GOT3 (cell line): ENCODE measurements at regions not wholly inside any gene's neighbourhood (a gene's known extent, or its start where the extent isn't known, plus 50 kb on each side); places are given as distances from the start of the nearest gene placed in this dataset.

Experiments used
- DNase-seq: peaks from one replicate; lab custom pipeline; 2025; ENCODE audit warnings: mixed read lengths; lab: John Stamatoyannopoulos, UW

GRCh38 chr2:3062476-3063260, 314.9 kb downstream of the EIPR1 start:
- no peak for DNase-seq

DNA sequence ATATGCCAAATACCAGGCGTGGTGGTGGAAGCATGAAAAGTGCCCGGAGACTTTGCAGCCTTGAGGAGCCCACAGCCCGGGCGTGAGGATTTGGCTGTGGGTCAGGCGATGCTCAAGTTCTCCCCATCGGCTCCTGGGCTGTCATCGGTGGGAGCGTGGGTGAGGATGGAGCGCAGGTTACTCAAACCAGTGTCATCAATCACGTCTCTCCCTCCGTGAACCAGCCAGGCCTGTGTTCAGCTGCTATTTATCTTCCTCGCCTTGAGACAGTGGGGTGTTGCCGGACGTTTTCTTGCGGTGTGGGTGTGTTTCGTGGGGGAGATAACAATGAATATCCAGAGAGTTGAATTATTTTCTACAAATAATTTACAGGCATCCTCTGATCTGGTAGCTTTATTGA, 317.6 kb downstream of the EIPR1 start:
- DNase-seq: no peak

DNA sequence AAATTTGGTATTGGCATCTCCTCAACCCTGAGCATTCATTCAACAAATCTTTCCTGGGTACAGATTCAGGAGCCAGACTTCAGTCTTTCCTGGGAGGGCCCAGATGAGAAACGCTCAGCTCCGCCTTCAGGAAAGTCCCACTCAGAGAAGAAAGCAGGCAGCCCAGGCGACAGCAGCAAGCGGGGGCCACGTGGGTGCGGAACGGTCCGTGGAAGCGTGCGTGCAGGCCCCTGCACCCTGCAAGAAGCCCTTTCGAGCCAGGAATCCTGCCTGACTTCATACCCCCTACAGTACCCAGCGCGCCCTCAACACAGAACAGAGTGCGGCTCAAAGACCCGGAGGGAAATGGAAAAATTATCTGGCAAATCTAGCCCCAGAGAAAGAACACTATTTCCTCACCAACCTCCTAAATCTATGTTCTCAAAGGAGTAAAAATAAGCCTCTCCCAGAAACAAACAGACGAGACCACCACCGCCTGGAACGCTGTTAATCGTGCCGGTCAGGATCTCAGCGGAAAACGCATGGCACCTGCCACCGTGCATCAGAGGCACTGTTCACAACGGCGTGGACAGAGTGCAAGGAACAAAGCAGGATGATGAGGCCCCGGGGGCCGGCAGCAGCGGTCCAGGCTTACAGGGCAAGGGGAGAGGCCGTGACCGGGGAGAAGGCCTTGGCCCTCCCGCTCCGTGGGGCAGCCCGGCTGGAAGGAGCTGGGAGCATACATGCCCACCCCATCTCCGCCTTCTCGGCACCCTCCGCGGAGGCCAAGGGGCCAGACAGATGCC, 318.3 kb downstream of the EIPR1 start:
- DNase-seq: no peak

- no peak for DNase-seq
Observed at GRCh38 chr2:3054066-3054465, 323.6 kb downstream of the EIPR1 start.

- no peak for DNase-seq
Observed at GRCh38 chr2:3051266-3051665, 326.4 kb downstream of the EIPR1 start.

DNA sequence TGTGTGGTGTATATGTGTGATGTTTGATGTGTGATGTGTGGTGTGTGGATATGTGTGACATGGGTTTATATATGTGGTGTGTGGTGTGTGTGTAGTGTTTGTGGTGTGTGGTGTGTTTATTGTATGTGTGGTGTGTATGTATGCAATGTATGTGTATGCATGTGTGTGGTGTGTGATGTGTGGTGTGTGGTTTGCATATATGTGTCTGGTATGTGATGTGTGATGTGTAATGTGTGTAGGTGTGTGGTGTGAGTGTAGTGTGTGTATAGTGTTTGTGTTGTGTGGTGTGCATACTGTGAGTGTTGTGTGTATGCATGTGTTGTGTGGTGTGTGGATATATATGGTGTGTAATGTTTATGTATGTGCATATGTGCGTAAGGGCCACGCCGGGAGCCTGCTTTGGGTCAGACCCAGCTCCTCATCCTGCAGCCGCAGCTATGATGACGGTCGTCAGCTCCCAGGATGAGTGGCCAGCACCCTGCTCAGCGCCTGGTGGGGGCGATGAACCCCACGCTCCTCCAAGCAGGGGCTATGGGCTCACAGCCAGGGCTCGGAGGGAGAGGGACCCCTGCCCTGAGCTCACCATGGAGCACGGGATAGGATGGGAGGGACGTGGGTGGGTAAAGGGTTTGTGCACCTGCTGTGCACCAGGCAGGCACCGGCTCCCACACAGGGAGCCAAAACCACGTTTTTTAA, 331.3 kb downstream of the EIPR1 start:
- no peak for DNase-seq

- DNase-seq: no peak
Observed at GRCh38 chr2:3045318-3045921, 332.2 kb downstream of the EIPR1 start.

DNA sequence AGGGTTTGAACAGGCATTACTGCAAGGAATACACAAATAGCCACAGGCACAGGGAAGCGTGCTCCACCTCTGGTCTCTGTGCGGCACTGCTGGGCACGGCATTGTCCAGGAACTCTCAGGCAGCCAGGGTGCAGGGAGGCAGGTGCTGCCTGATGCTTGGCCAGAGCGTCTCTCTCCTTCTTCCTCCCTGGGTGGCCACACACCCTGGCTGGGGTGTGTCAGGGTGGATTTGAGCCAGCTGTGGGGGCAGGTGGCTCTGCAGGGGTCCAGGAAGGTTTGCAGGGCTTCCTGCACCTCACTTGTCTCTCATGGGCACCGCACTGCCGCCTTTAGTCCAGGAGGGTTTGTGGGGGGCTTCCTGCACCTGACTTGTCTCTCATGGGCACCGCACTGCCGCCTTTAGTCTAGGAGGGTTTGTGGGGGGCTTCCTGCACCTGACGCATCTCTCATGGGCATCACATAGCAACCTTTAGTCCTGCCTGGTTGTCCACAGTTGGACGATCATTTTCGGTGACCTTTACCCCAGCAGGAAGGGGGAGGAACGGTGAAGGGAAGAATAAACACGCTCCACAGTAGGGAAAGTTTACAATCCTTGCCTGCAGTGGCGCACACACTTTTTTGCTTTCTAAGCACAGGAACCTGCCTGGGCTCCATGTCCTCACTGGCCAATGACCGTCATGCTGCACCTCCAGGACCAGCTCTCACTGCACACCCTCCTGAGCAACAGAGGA, 332.9 kb downstream of the EIPR1 start:
- DNase-seq: no peak

DNA sequence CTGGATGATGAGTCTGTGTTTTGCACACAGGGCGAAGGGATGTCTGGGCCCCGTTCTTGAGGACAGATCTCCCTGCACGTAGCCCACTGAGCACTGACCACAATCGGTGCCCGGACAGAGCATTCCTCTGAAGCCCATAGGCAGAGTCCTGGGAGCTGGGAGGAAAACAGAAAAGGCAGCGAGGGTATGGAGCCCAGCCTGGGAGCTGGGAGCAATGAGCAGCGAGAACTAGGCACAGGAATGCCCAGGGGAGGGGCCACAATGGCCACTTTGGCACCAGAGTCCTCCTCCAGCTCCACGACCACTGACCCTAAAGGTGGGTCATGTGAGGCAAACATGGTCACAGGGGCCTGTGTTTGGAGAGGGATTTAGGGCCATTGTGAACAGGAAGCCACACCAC, 333.9 kb downstream of the EIPR1 start:
- DNase-seq: no peak

DNA sequence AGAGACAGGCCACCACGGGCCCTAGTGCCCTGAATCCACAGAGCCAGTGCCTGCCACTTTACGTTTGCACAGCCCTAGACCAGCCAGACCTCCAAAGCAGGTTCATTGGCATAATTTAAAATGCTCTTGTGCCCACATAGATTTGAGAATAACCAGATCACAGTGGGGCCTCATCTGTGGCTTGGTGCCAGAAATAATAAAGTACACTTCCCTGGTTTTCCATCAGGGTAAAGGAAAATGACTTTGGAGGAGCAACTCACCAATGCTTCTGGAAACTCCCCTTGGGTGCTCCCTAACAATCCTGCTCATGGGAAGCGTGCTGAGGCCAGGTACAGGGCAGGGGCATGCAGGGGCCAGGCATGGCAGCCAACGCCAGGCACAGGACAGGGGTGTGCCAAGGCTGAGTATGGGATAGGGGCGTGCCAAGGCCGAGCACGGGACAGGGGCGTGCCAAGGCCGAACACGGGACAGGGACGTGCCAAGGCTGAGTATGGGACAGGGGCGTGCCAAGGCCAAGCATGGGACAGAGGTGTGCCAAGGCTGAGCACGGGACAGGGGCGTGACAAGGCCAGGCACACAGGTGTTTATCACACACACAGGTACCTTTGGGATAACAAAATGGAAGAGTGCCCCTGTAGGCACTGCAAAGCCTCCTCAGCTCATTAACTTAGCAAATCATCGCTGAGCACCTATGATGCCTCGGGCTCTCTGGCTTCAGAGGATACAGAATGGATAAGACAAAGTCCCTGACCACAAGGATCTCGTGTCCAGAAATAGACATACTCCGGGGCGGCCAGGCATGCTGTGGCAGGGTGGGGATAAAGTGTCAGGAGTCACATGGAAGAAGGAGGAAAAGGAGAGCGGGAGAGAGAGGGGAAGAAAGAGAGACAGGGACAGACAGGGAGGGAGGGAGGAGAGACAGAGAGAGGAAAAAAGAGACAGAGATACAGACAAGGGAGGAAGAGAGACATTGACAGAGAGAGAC, 334.7 kb downstream of the EIPR1 start:
- no peak for DNase-seq

GRCh38 chr2:3041841-3042600, 335.6 kb downstream of the EIPR1 start:
- no peak for DNase-seq

GRCh38 chr2:3041246-3041645, 336.4 kb downstream of the EIPR1 start:
- DNase-seq: no peak

DNA sequence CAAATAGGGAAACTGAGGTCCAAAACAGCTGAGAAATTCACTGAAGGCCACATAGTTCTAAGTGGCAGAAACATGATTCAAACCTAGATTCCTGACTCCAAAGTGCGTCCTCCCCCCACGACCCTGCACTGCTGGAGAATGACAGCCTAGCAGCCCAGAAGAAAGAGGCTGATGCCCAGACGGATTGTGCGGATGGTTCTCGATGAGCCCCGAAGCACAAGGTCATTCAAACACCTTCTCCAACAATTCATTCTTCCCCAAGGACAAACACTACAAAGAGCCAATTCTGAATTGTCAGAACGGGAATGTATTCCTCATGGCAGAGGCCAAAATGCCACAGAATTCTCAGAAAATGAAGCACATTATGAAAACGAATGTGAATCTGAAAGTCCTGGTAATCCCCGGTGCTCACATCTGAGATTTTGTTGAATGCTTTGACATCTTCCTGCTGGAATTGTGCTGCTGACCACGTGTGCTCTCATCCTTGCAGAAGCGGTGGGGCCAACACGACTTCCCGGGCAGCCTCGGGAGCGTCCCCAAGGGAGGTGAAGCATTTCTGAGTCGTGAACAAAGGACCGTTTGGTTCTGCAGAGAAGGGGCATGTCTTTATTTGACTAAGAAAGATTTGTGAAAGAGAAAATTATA, 337.0 kb downstream of the EIPR1 start:
- no peak for DNase-seq

DNA sequence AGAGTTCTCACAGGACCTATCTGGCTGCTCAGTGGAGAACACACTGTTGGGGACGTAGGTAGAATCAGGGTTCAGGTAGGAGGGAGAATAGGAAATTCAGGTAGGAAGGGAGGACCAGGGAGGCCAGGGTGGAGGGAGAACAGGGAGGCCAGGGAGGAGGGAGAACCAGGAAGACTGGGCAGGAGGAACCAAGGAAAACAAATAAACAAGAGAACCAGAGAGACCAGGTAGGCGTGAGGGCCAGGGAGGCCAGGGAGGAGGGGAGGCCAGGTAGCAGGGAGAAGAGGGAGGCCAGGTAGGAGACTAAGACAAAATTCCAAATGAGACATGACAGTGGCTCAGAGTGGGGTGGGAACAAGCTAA, 337.6 kb downstream of the EIPR1 start:
- DNase-seq: no peak

GRCh38 chr2:3039188-3040065, 338.2 kb downstream of the EIPR1 start:
- DNase-seq: no peak

GRCh38 chr2:3038636-3039035, 339.0 kb downstream of the EIPR1 start:
- no peak for DNase-seq

DNA sequence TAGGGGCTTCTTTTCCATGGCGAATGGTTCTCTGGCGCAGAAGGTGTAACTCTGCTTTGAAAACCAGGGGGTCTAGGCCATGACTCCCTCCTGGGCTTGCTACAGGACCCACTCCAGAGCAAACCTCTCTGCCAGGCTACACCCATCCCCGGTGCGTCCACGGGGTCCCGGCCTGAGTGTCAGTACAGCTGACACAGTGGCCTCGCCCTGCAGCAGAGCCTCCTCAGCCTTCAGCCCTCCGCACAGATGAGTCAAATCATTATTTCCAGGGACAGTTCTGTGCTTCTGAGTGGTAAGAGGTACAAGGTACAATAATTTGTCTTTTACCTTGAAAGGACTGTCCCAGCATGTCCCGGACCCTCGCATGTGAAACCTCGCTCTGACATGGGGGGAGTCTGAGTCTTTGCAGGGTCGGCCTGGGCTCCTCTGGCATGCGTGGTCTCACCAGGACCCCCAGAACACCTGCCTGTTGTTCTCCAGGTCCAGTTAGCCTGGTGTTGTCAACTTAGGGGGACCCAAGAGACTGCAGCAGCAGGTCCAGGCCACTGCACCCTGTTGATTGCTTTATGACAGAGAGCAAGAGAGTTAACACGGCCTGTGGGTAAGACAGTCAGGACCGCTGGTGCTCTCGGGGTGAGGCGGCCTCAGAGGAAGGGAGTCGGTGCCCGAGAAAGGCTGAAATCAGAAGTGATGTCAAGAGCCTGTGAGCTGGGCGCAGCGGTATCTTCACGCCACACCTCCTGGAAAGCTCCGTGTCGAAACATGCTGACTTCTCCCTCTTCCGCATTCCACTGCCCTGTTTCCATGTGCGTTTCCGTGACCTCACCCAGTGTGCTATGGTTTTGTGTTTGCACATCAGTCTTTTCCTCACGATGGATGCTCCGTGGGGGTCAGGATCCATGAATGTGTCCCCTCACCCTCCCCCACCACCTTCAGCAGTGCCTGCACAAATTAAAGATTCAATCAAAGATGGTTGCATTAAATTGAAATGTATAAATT, 340.1 kb downstream of the EIPR1 start:
- no peak for DNase-seq
